OCI-LY7 (cell line): ENCODE measurements at regions not wholly inside any gene's neighbourhood (a gene's known extent, or its start where the extent isn't known, plus 50 kb on each side); places are given as distances from the start of the nearest gene placed in this dataset.

Experiments used
- EZH2phosphoT487 ChIP-seq: fragments of 200-600 bp; sonication (generic); IDR thresholded peaks from 2 replicates; pipeline ENCODE4 v1.6.1; 2018; ENCODE audit warnings: low read depth, borderline replicate concordance, mild to moderate bottlenecking, mixed run types, antibody characterized with exemption, low read length, moderate library complexity, mixed read lengths
- TF ChIP-seq, protein P1 (sequence below): fragments of 200-600 bp; sonication (generic); conservative IDR thresholded peaks from 2 replicates; pipeline ENCODE4 v1.5.1; 2014; ENCODE audit warnings: mild to moderate bottlenecking, antibody characterized with exemption, low read length, moderate library complexity, mixed read lengths

DNA sequence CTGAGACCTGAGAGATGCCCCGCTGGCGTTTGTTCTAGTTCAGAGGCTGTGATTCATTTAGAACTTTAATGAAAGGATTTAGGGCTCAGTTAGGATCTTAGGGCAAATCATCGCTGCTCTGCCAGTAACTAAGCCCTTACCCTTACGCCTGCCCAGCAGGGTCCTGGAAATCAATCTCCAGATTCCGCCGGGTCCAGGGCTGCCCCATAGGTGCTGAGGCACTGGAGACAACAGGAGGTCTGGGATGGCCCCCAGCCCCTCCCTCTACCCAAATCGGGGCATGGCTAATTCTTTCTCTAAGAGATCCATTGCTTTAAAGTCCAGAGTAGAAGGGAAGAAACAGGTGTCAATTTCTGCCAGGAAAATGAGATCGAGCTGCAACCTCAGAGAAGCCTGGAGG is 83.1 kb downstream of the SDC1 start:
- TF ChIP-seq, protein P1, sequence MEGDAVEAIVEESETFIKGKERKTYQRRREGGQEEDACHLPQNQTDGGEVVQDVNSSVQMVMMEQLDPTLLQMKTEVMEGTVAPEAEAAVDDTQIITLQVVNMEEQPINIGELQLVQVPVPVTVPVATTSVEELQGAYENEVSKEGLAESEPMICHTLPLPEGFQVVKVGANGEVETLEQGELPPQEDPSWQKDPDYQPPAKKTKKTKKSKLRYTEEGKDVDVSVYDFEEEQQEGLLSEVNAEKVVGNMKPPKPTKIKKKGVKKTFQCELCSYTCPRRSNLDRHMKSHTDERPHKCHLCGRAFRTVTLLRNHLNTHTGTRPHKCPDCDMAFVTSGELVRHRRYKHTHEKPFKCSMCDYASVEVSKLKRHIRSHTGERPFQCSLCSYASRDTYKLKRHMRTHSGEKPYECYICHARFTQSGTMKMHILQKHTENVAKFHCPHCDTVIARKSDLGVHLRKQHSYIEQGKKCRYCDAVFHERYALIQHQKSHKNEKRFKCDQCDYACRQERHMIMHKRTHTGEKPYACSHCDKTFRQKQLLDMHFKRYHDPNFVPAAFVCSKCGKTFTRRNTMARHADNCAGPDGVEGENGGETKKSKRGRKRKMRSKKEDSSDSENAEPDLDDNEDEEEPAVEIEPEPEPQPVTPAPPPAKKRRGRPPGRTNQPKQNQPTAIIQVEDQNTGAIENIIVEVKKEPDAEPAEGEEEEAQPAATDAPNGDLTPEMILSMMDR = no peak
- TF ChIP-seq EZH2phosphoT487 = no peak
